Caco-2 (cell line): ENCODE measurements at regions not wholly inside any gene's neighbourhood (a gene's known extent, or its start where the extent isn't known, plus 50 kb on each side); places are given as distances from the start of the nearest gene placed in this dataset.
"Not testable (repeated sequence)": the region's sequence is repeated elsewhere in the genome, so short reads cannot be mapped to it uniquely, and the experiment has no call there.

ENCODE experiments used
- BruUV-seq: library from RNA; stranded (reverse); fragments of 400-500 nt; replicated peaks from 2 replicates; lab custom pipeline; 2021; lab: Mats Ljungman, UMichigan
- CTCF ChIA-PET: fragments of 300-600 bp; sonication (Branson Sonifier 250); formaldehyde crosslinking; loops from one replicate; lab custom pipeline; 2022; ENCODE audit warnings: antibody characterized with exemption; lab: Charles Lee
- POLR2A ChIA-PET: fragments of 300-600 bp; sonication (Branson Sonifier 250); formaldehyde crosslinking; loops from one replicate; lab custom pipeline; 2022; ENCODE audit warnings: antibody characterized with exemption; lab: Charles Lee
- DNase-seq, 2 experiments: peaks; one replicate each; pipeline versions ENCODE4 v3.0.0 to v3.0.0-alpha.2; 2020 to 2022
- H3K27me3 ChIP-seq: replicated peaks from 2 replicates; pipeline ENCODE4 v1.6.0; 2011; ENCODE audit warnings: low read length; ENCODE audit not compliant: control insufficient read depth, insufficient read depth
- H3K36me3 ChIP-seq: 2 replicates; pipeline ENCODE4 v1.5.1; 2011; ENCODE audit warnings: low read length; ENCODE audit not compliant: control insufficient read depth, insufficient read depth
- H3K4me1 ChIP-seq: fragments of 250-450 bp; sonication (Bioruptor Pico); 2 replicates; pipeline ENCODE4 v1.5.1; 2020; ENCODE audit warnings: mild to moderate bottlenecking
- H3K4me3 ChIP-seq: 2 replicates; pipeline ENCODE4 v1.5.1; 2011; ENCODE audit warnings: low read depth, mild to moderate bottlenecking, control low read depth, low read length
- H3K9me3 ChIP-seq: fragments of 250-450 bp; sonication (Bioruptor Pico); 2 replicates; pipeline ENCODE4 v1.5.1; 2020; ENCODE audit warnings: mild to moderate bottlenecking, moderate library complexity
- H3K27ac Mint-ChIP-seq: one replicate; pipeline ENCODE4 v1.8.0; 2022; ENCODE audit warnings: mixed read lengths; ENCODE audit not compliant: unreplicated experiment
- H3K27me3 Mint-ChIP-seq: one replicate; pipeline ENCODE4 v1.8.0; 2022; ENCODE audit warnings: mixed read lengths; ENCODE audit not compliant: insufficient read depth, unreplicated experiment
- H3K36me3 Mint-ChIP-seq: one replicate; pipeline ENCODE4 v1.8.0; 2022; ENCODE audit warnings: mild to moderate bottlenecking, mixed read lengths; ENCODE audit not compliant: insufficient read depth, unreplicated experiment
- H3K4me1 Mint-ChIP-seq: one replicate; pipeline ENCODE4 v1.8.0; 2022; ENCODE audit warnings: low read depth, mixed read lengths; ENCODE audit not compliant: unreplicated experiment
- H3K4me3 Mint-ChIP-seq: one replicate; pipeline ENCODE4 v1.8.0; 2022; ENCODE audit warnings: mild to moderate bottlenecking, moderate library complexity, mixed read lengths; ENCODE audit not compliant: unreplicated experiment
- H3K9me3 Mint-ChIP-seq: one replicate; pipeline ENCODE4 v1.8.0; 2022; ENCODE audit warnings: mixed read lengths; ENCODE audit not compliant: unreplicated experiment
- intact Hi-C: fragments of 100-400 bp; cut with micrococcal nuclease; formaldehyde crosslinking; loops from one replicate; pipeline ENCODE4 v1.10.0; 2022; ENCODE audit not compliant: unreplicated experiment
- TF ChIP-seq, protein P1 (sequence below), 2 experiments: fragments of 200-600 bp in 1 of 2; IDR thresholded peaks; 1 replicate in 1 of 2; 2 replicates in 1 of 2; pipeline versions ENCODE4 v1.5.1 to v1.8.0; 2011 to 2022; ENCODE audit warnings: antibody characterized with exemption in 1 of 2, control low read depth in 1 of 2, inconsistent platforms in 1 of 2, low read depth in 1 of 2, low read length in 1 of 2, mild to moderate bottlenecking in 1 of 2, moderate library complexity in 1 of 2; ENCODE audit not compliant: insufficient read depth in 1 of 2, severe bottlenecking in 1 of 2, unreplicated experiment in 1 of 2

- no peaks in the 10 kb centered on the region for H3K27me3 ChIP-seq
- no peaks in the 10 kb centered on the region for H3K36me3 Mint-ChIP-seq
- no peaks in the 10 kb centered on the region for H3K36me3 ChIP-seq
- no peak overlapping the region for H3K4me3 ChIP-seq
- no peaks in the 10 kb centered on the region for H3K4me1 ChIP-seq
- intact Hi-C loops, result no loop called here
- POLR2A ChIA-PET, result no interaction called here
- H3K4me1 Mint-ChIP-seq, result no peaks in the 10 kb centered on the region
- no peak for DNase-seq
- no peak overlapping the region for H3K27ac Mint-ChIP-seq
- H3K9me3 Mint-ChIP-seq, result no peaks in the 10 kb centered on the region
- H3K27me3 Mint-ChIP-seq, result no peaks in the 10 kb centered on the region
- no peak overlapping the region for H3K4me3 Mint-ChIP-seq
- no peaks in the 10 kb centered on the region for H3K9me3 ChIP-seq
- CTCF ChIA-PET, result interaction anchor here (0.7 kb wide), 1 partner anchor 663 kb away, joined by 5 read pairs; no protein-coding TSS in a partner anchor
- TF ChIP-seq, protein P1, sequence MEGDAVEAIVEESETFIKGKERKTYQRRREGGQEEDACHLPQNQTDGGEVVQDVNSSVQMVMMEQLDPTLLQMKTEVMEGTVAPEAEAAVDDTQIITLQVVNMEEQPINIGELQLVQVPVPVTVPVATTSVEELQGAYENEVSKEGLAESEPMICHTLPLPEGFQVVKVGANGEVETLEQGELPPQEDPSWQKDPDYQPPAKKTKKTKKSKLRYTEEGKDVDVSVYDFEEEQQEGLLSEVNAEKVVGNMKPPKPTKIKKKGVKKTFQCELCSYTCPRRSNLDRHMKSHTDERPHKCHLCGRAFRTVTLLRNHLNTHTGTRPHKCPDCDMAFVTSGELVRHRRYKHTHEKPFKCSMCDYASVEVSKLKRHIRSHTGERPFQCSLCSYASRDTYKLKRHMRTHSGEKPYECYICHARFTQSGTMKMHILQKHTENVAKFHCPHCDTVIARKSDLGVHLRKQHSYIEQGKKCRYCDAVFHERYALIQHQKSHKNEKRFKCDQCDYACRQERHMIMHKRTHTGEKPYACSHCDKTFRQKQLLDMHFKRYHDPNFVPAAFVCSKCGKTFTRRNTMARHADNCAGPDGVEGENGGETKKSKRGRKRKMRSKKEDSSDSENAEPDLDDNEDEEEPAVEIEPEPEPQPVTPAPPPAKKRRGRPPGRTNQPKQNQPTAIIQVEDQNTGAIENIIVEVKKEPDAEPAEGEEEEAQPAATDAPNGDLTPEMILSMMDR (IDR thresholded peaks at IDR 0.05; ENCODE audit: insufficient read depth in 1 of 2, low read depth in 1 of 2, low read length in 1 of 2, severe bottlenecking in 1 of 2, unreplicated experiment in 1 of 2), result no peak
- BruUV-seq, result no TSS peak
These were observed 366.8 kb upstream of the GBE1 start for GRCh38 chr3:82128271-82128670.

GRCh38 chr3:82122554-82123345 lies 361.3 kb upstream of the GBE1 start:
- Mint-ChIP-seq H3K36me3 (no peaks in the 10 kb centered on the region), H3K4me1 (no peaks in the 10 kb centered on the region), H3K27me3 (peaks cover 8% of the 10 kb centered on the region), H3K4me3 (no peak overlapping the region), H3K9me3 (no peaks in the 10 kb centered on the region), H3K27ac (no peak overlapping the region)
- no peaks in the 10 kb centered on the region for H3K4me1 ChIP-seq
- no peak overlapping the region for H3K4me3 ChIP-seq
- TF ChIP-seq, protein P1 (IDR thresholded peaks at IDR 0.05; ENCODE audit: insufficient read depth in 1 of 2, low read depth in 1 of 2, low read length in 1 of 2, severe bottlenecking in 1 of 2, unreplicated experiment in 1 of 2), result no peak
- POLR2A ChIA-PET, result no interaction called here
- no TSS peak for BruUV-seq
- intact Hi-C loops, result no loop called here
- H3K9me3 ChIP-seq, result no peaks in the 10 kb centered on the region
- CTCF ChIA-PET, result no interaction called here
- H3K36me3 ChIP-seq, result no peaks in the 10 kb centered on the region
- DNase-seq, result no peak
- no peaks in the 10 kb centered on the region for H3K27me3 ChIP-seq

DNA sequence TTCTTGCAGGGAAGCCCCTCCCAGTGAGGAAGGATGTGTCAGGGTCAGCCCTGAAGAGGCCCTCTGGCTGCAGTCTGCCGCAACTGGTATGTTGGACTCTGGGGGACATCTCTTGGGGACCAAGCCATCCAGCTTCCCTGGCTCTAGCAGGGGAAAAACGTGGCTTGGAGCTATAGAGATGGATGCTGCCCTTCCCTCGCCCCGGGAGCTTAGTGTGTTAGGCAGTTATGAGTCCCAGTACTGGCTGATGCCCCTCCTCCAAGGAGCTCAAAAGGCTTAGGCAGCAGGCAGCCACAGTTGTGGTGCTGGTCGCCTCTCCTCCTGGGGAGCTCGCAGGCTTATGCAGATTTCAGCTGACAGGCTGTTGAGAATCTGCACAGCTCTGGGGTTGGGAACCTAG lies 353.1 kb upstream of the GBE1 start:
- ChIA-PET CTCF (no interaction called here), POLR2A (no interaction called here)
- Histone ChIP-seq H3K9me3 (no peaks in the 10 kb centered on the region), H3K36me3 (no peaks in the 10 kb centered on the region), H3K27me3 (no peaks in the 10 kb centered on the region), H3K4me3 (no peak overlapping the region), H3K4me1 (no peaks in the 10 kb centered on the region)
- H3K36me3 Mint-ChIP-seq, result peaks cover 2% of the 10 kb centered on the region
- TF ChIP-seq, protein P1 (IDR thresholded peaks at IDR 0.05; ENCODE audit: insufficient read depth in 1 of 2, low read depth in 1 of 2, low read length in 1 of 2, severe bottlenecking in 1 of 2, unreplicated experiment in 1 of 2), result no peak
- H3K4me1 Mint-ChIP-seq, result no peaks in the 10 kb centered on the region
- no TSS peak for BruUV-seq
- intact Hi-C loops, result no loop called here
- no peak for DNase-seq
- H3K27ac Mint-ChIP-seq, result no peak overlapping the region
- H3K9me3 Mint-ChIP-seq, result peaks cover 30% of the 10 kb centered on the region
- peaks cover 4% of the 10 kb centered on the region for H3K27me3 Mint-ChIP-seq
- no peak overlapping the region for H3K4me3 Mint-ChIP-seq

DNA sequence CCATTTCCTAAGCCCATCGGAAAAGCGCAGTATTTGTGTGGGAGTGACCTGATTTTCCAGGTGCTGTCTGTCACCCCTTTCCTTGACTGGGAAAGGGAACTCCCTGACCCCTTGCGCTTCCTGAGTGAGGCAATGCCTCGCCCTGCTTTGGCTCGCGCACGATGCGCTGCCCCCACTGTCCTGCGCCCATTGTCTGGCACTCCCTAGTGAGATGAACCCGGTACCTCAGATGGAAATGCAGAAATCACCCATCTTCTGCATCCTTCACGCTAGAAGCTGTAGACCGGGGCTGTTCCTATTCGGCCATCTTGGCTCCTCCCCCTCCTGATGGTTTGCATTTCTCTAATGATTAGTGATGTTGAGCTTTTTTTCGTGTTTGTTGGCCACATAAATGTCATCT lies 349.3 kb upstream of the GBE1 start:
- peaks cover 30% of the 10 kb centered on the region for H3K9me3 Mint-ChIP-seq
- H3K4me1 Mint-ChIP-seq, H3K27me3 Mint-ChIP-seq, H3K4me3 Mint-ChIP-seq, CTCF ChIA-PET, intact Hi-C loops, H3K9me3 ChIP-seq, H3K4me3 ChIP-seq, POLR2A ChIA-PET, BruUV-seq, H3K27ac Mint-ChIP-seq, DNase-seq, H3K4me1 ChIP-seq, H3K36me3 ChIP-seq, H3K36me3 Mint-ChIP-seq, H3K27me3 ChIP-seq: not testable (repeated sequence)
